ENCODE measurements at regions not wholly inside any gene's neighbourhood (a gene's known extent, or its start where the extent isn't known, plus 50 kb on each side); places are given as distances from the start of the nearest gene placed in this dataset.

- WGBS, 2 donors: 75 to 82% methylated on average over 6 of the region's 6 CpGs
- intact Hi-C loops (cut with DNase I): no loop called here
- Histone ChIP-seq H3K4me3 (no peak overlapping the region), H3K4me1 (no peaks in the 10 kb centered on the region), H3K36me3 (no peaks in the 10 kb centered on the region), H3K27me3 (no peaks in the 10 kb centered on the region), H3K9me3 (no peaks in the 10 kb centered on the region), H3K27ac (no peak overlapping the region)
- no peak for FAIRE-seq
- TF ChIP-seq, protein P1, sequence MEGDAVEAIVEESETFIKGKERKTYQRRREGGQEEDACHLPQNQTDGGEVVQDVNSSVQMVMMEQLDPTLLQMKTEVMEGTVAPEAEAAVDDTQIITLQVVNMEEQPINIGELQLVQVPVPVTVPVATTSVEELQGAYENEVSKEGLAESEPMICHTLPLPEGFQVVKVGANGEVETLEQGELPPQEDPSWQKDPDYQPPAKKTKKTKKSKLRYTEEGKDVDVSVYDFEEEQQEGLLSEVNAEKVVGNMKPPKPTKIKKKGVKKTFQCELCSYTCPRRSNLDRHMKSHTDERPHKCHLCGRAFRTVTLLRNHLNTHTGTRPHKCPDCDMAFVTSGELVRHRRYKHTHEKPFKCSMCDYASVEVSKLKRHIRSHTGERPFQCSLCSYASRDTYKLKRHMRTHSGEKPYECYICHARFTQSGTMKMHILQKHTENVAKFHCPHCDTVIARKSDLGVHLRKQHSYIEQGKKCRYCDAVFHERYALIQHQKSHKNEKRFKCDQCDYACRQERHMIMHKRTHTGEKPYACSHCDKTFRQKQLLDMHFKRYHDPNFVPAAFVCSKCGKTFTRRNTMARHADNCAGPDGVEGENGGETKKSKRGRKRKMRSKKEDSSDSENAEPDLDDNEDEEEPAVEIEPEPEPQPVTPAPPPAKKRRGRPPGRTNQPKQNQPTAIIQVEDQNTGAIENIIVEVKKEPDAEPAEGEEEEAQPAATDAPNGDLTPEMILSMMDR (IDR thresholded peaks at IDR 0.05): no peak
- ATAC-seq: no peak
- DNase-seq: no peak
Observed at GRCh38 chr1:220356981-220357850, 85.0 kb upstream of the RAB3GAP2 start.

GRCh38 chr1:220353229-220354012 is 81.2 kb upstream of the RAB3GAP2 start:
- DNase-seq (peak in 1 of 6 donors; percentile 37), ATAC-seq (no peak), FAIRE-seq (no peak)
- H3K4me1 ChIP-seq: no peaks in the 10 kb centered on the region
- intact Hi-C loops (cut with DNase I): no loop called here
- no peak overlapping the region for H3K27ac ChIP-seq
- TF ChIP-seq, protein P1 (IDR thresholded peaks at IDR 0.05): no peak
- no peaks in the 10 kb centered on the region for H3K36me3 ChIP-seq
- H3K9me3 ChIP-seq: no peaks in the 10 kb centered on the region
- WGBS, 2 donors: 73 to 80% methylated on average over 24 of the region's 24 CpGs
- H3K4me3 ChIP-seq: no peak overlapping the region
- H3K27me3 ChIP-seq: no peaks in the 10 kb centered on the region

DNA sequence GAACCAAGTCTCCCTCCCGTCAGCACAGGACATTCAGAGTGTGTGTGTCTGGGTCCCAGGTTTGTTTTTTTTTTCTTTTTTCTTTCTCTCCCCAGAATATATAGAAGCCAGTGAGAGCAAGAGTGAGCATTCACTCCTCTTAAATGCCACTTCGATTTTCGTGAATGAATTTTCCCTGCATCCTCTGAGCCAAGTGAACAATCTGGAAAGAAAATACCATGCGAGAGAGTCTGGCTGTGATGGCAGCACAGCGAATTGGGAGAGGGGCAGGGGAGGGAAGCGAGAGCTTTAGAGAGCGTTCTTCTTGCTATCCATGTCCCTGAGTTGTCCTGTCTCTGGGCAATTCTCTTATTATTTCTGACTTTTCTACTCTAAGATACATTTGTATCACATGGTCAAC is 76.0 kb upstream of the RAB3GAP2 start:
- WGBS, 2 donors: 67 to 69% methylated on average over 7 of the region's 7 CpGs

GRCh38 chr1:220347654-220348175 is 75.5 kb upstream of the RAB3GAP2 start:
- ATAC-seq: no peak

More for the DNA sequence above, 76.0 kb upstream of the RAB3GAP2 start:
- FAIRE-seq (no peak), DNase-seq (no peak), ATAC-seq (no peak)
- H3K9me3 ChIP-seq: no peaks in the 10 kb centered on the region
- no peak overlapping the region for H3K4me3 ChIP-seq
- H3K27ac ChIP-seq: no peak overlapping the region
- H3K27me3 ChIP-seq: no peaks in the 10 kb centered on the region
- intact Hi-C loops (cut with DNase I): no loop called here
- TF ChIP-seq, protein P1 (IDR thresholded peaks at IDR 0.05): no peak
- no peaks in the 10 kb centered on the region for H3K4me1 ChIP-seq
- no peaks in the 10 kb centered on the region for H3K36me3 ChIP-seq

More at GRCh38 chr1:220347654-220348175, 75.5 kb upstream of the RAB3GAP2 start:
- TF ChIP-seq, protein P1 (IDR thresholded peaks at IDR 0.05): no peak
- Histone ChIP-seq H3K27ac (no peak overlapping the region), H3K4me3 (no peak overlapping the region), H3K9me3 (no peaks in the 10 kb centered on the region), H3K27me3 (no peaks in the 10 kb centered on the region), H3K4me1 (no peaks in the 10 kb centered on the region), H3K36me3 (no peaks in the 10 kb centered on the region)
- DNase-seq (no peak), FAIRE-seq (no peak)
- intact Hi-C loops (cut with DNase I): no loop called here
- WGBS, 2 donors: 82 to 84% methylated on average over 8 of the region's 8 CpGs
